OCI-LY7 (cell line): ENCODE measurements at regions not wholly inside any gene's neighbourhood (a gene's known extent, or its start where the extent isn't known, plus 50 kb on each side); places are given as distances from the start of the nearest gene placed in this dataset.

ENCODE experiments used
- EZH2phosphoT487 ChIP-seq: fragments of 200-600 bp; sonication (generic); IDR thresholded peaks from 2 replicates; pipeline ENCODE4 v1.6.1; 2018; ENCODE audit warnings: low read depth, borderline replicate concordance, mild to moderate bottlenecking, mixed run types, antibody characterized with exemption, low read length, moderate library complexity, mixed read lengths
- TF ChIP-seq, protein P1 (sequence below): fragments of 200-600 bp; sonication (generic); conservative IDR thresholded peaks from 2 replicates; pipeline ENCODE4 v1.5.1; 2014; ENCODE audit warnings: mild to moderate bottlenecking, antibody characterized with exemption, low read length, moderate library complexity, mixed read lengths

- TF ChIP-seq, protein P1, sequence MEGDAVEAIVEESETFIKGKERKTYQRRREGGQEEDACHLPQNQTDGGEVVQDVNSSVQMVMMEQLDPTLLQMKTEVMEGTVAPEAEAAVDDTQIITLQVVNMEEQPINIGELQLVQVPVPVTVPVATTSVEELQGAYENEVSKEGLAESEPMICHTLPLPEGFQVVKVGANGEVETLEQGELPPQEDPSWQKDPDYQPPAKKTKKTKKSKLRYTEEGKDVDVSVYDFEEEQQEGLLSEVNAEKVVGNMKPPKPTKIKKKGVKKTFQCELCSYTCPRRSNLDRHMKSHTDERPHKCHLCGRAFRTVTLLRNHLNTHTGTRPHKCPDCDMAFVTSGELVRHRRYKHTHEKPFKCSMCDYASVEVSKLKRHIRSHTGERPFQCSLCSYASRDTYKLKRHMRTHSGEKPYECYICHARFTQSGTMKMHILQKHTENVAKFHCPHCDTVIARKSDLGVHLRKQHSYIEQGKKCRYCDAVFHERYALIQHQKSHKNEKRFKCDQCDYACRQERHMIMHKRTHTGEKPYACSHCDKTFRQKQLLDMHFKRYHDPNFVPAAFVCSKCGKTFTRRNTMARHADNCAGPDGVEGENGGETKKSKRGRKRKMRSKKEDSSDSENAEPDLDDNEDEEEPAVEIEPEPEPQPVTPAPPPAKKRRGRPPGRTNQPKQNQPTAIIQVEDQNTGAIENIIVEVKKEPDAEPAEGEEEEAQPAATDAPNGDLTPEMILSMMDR, result no peak
- no peak for TF ChIP-seq EZH2phosphoT487
These were observed 175.9 kb upstream of the GJE1 start for GRCh38 chr6:141956868-141957267.
